Trophoblast cell (in vitro differentiated cells and primary cell): ENCODE measurements at regions not wholly inside any gene's neighbourhood (a gene's known extent, or its start where the extent isn't known, plus 50 kb on each side); places are given as distances from the start of the nearest gene placed in this dataset.

Source experiments
- DNase-seq, 2 donors: peaks; one replicate each; pipeline ENCODE4 v3.0.0-alpha.2; 2016
- H2AFZ ChIP-seq: 2 replicates; pipeline ENCODE4 v1.6.1; 2013; ENCODE audit warnings: low read length, moderate library complexity, mild to moderate bottlenecking; ENCODE audit not compliant: insufficient read depth, poor library complexity
- H2AK5ac ChIP-seq: 2 replicates; pipeline ENCODE4 v1.6.1; 2013; ENCODE audit warnings: mild to moderate bottlenecking, low read length
- H2BK120ac ChIP-seq: 2 replicates; pipeline ENCODE4 v1.6.1; 2013; ENCODE audit warnings: low read length, mild to moderate bottlenecking, moderate library complexity; ENCODE audit not compliant: insufficient read depth, poor library complexity
- H2BK12ac ChIP-seq: 2 replicates; pipeline ENCODE4 v1.6.1; 2013; ENCODE audit warnings: mild to moderate bottlenecking, low read length, moderate library complexity
- H2BK5ac ChIP-seq: 2 replicates; pipeline ENCODE4 v1.6.1; 2013; ENCODE audit warnings: low read length, low read depth, moderate library complexity, mild to moderate bottlenecking; ENCODE audit not compliant: poor library complexity
- H3K14ac ChIP-seq: 2 replicates; pipeline ENCODE4 v1.6.1; 2013; ENCODE audit warnings: mild to moderate bottlenecking, low read length
- H3K18ac ChIP-seq: 2 replicates; pipeline ENCODE4 v1.6.1; 2013; ENCODE audit warnings: mild to moderate bottlenecking, low read length
- H3K23ac ChIP-seq: 2 replicates; pipeline ENCODE4 v1.6.1; 2013; ENCODE audit warnings: low read length
- H3K27ac ChIP-seq: 2 replicates; pipeline ENCODE4 v1.5.1; 2013; ENCODE audit warnings: low read depth, mild to moderate bottlenecking, inconsistent platforms, low read length, moderate library complexity
- H3K27me3 ChIP-seq: 2 replicates; pipeline ENCODE4 v1.6.1; 2013; ENCODE audit warnings: inconsistent platforms, mild to moderate bottlenecking, low read length, moderate library complexity; ENCODE audit not compliant: insufficient read depth
- H3K36me3 ChIP-seq, 2 experiments: 1 replicate in 1 of 2; 2 replicates in 1 of 2; pipeline ENCODE4 v1.6.1; 2013; ENCODE audit warnings: low read length in 2 of 2, mild to moderate bottlenecking in 2 of 2, moderate library complexity in 1 of 2; ENCODE audit not compliant: insufficient read depth in 2 of 2, control insufficient read depth in 1 of 2
- H3K4ac ChIP-seq: 2 replicates; pipeline ENCODE4 v1.6.1; 2013; ENCODE audit warnings: low read depth, mild to moderate bottlenecking, low read length, moderate library complexity
- H3K4me1 ChIP-seq, 2 experiments: 1 replicate in 1 of 2; 2 replicates in 1 of 2; pipeline ENCODE4 v1.6.1; 2013; ENCODE audit warnings: low read length in 2 of 2, mild to moderate bottlenecking in 2 of 2, moderate library complexity in 1 of 2; ENCODE audit not compliant: insufficient read depth in 2 of 2, control insufficient read depth in 1 of 2
- H3K4me2 ChIP-seq: 2 replicates; pipeline ENCODE4 v1.6.1; 2013; ENCODE audit warnings: inconsistent platforms, mild to moderate bottlenecking, low read length, moderate library complexity
- H3K4me3 ChIP-seq: 2 replicates; pipeline ENCODE4 v1.5.1; 2013; ENCODE audit warnings: mild to moderate bottlenecking, low read depth, low read length, inconsistent platforms
- H3K79me1 ChIP-seq: one replicate; pipeline ENCODE4 v1.6.1; 2013; ENCODE audit warnings: low read length
- H3K79me2 ChIP-seq: 2 replicates; pipeline ENCODE4 v1.6.1; 2013; ENCODE audit warnings: low read length, mild to moderate bottlenecking; ENCODE audit not compliant: control insufficient read depth, insufficient read depth, poor library complexity
- H3K9ac ChIP-seq: 2 replicates; pipeline ENCODE4 v1.6.1; 2013; ENCODE audit warnings: mild to moderate bottlenecking, low read length
- H3K9me3 ChIP-seq: 2 replicates; pipeline ENCODE4 v1.6.1; 2013; ENCODE audit warnings: low read depth, mild to moderate bottlenecking, control low read depth, inconsistent platforms, low read length; ENCODE audit not compliant: insufficient read depth
- H4K12ac ChIP-seq: 2 replicates; pipeline ENCODE4 v1.6.1; 2013; ENCODE audit warnings: low read depth, mild to moderate bottlenecking, low read length, moderate library complexity
- H4K8ac ChIP-seq: 2 replicates; pipeline ENCODE4 v1.6.1; 2013; ENCODE audit warnings: low read depth, mild to moderate bottlenecking, low read length, moderate library complexity
- H4K91ac ChIP-seq: one replicate; pipeline ENCODE4 v1.6.1; 2013; ENCODE audit warnings: low read depth, mild to moderate bottlenecking, low read length, moderate library complexity
- WGBS: extraction: QIAGEN DNeasy Blood & Tissue Kit; methylation state at CpG from one replicate; pipeline ENCODE4 v1.1.7; 2013; ENCODE audit warnings: missing lambda C conversion rate; ENCODE audit not compliant: insufficient read length, insufficient coverage; ENCODE audit errors: extremely low coverage; 5-methylcytosine and 5-hydroxymethylcytosine counted together

- Histone ChIP-seq H3K79me2 (no peaks in the 10 kb centered on the region), H3K14ac (no peak overlapping the region), H3K27ac (no peak overlapping the region), H4K8ac (no peak overlapping the region), H3K4me3 (no peak overlapping the region), H2BK5ac (no peak overlapping the region), H3K27me3 (no peaks in the 10 kb centered on the region), H2BK120ac (no peak overlapping the region), H3K36me3 (no peaks in the 10 kb centered on the region), H3K9me3 (no peaks in the 10 kb centered on the region), H4K12ac (no peak overlapping the region), H3K4me1 (no peaks in the 10 kb centered on the region), H3K4me2 (no peak overlapping the region), H3K18ac (no peak overlapping the region), H2BK12ac (no peak overlapping the region), H3K4ac (no peak overlapping the region), H3K9ac (no peak overlapping the region), H3K23ac (no peak overlapping the region), H3K79me1 (no peaks in the 10 kb centered on the region), H2AK5ac (no peak overlapping the region), H2AFZ (no peak overlapping the region), H4K91ac (no peak overlapping the region)
- peak; percentile 55 to 67 for DNase-seq
- WGBS: no CpG with 5 or more reads among the region's 4 CpGs
These were observed 104.2 kb downstream of the PDCL3 start for GRCh38 chr2:100666996-100667395.

GRCh38 chr2:100667801-100668200, 105.0 kb downstream of the PDCL3 start:
- DNase-seq: no peak
- Histone ChIP-seq H2BK120ac (no peak overlapping the region), H3K27ac (no peak overlapping the region), H2AK5ac (no peak overlapping the region), H2BK5ac (no peak overlapping the region), H3K14ac (no peak overlapping the region), H3K4ac (no peak overlapping the region), H3K4me3 (no peak overlapping the region), H2AFZ (no peak overlapping the region), H3K23ac (no peak overlapping the region), H3K27me3 (no peaks in the 10 kb centered on the region), H2BK12ac (no peak overlapping the region), H3K36me3 (no peaks in the 10 kb centered on the region), H3K79me1 (no peaks in the 10 kb centered on the region), H4K8ac (no peak overlapping the region), H3K18ac (no peak overlapping the region), H3K4me1 (no peaks in the 10 kb centered on the region), H3K4me2 (no peak overlapping the region), H3K79me2 (no peaks in the 10 kb centered on the region), H3K9me3 (no peaks in the 10 kb centered on the region), H3K9ac (peak overlapping the region; percentile 48), H4K12ac (no peak overlapping the region), H4K91ac (no peak overlapping the region)
- WGBS: no CpG with 5 or more reads among the region's 7 CpGs

- H2AFZ ChIP-seq: no peak overlapping the region
- H3K79me1 ChIP-seq: no peaks in the 10 kb centered on the region
- no CpG with 5 or more reads among the region's 5 CpGs for WGBS
- H3K79me2 ChIP-seq: no peaks in the 10 kb centered on the region
- H2BK5ac ChIP-seq: no peak overlapping the region
- no peak overlapping the region for H3K14ac ChIP-seq
- no peak overlapping the region for H3K4ac ChIP-seq
- no peak overlapping the region for H3K27ac ChIP-seq
- H4K12ac ChIP-seq: no peak overlapping the region
- no peak overlapping the region for H3K4me2 ChIP-seq
- H3K4me3 ChIP-seq: no peak overlapping the region
- H3K18ac ChIP-seq: no peak overlapping the region
- no peaks in the 10 kb centered on the region for H3K9me3 ChIP-seq
- no peaks in the 10 kb centered on the region for H3K27me3 ChIP-seq
- no peak for DNase-seq
- no peak overlapping the region for H2BK120ac ChIP-seq
- no peak overlapping the region for H4K91ac ChIP-seq
- no peak overlapping the region for H2BK12ac ChIP-seq
- no peak overlapping the region for H4K8ac ChIP-seq
- no peaks in the 10 kb centered on the region for H3K36me3 ChIP-seq
- H2AK5ac ChIP-seq: no peak overlapping the region
- H3K9ac ChIP-seq: no peak overlapping the region
- H3K23ac ChIP-seq: no peak overlapping the region
- H3K4me1 ChIP-seq: no peaks in the 10 kb centered on the region
These were observed 107.4 kb downstream of the PDCL3 start for GRCh38 chr2:100670232-100670631.

- Histone ChIP-seq H2BK5ac (no peak overlapping the region), H4K91ac (no peak overlapping the region), H3K79me1 (no peaks in the 10 kb centered on the region), H3K4me2 (no peak overlapping the region), H3K4me3 (no peak overlapping the region), H4K12ac (no peak overlapping the region), H2BK12ac (no peak overlapping the region), H2AK5ac (no peak overlapping the region), H3K27ac (no peak overlapping the region), H3K9me3 (no peaks in the 10 kb centered on the region), H3K4ac (no peak overlapping the region), H3K23ac (no peak overlapping the region), H4K8ac (no peak overlapping the region), H3K4me1 (no peaks in the 10 kb centered on the region), H3K14ac (no peak overlapping the region), H3K9ac (no peak overlapping the region), H2AFZ (no peak overlapping the region), H3K79me2 (no peaks in the 10 kb centered on the region), H3K18ac (no peak overlapping the region), H3K27me3 (no peaks in the 10 kb centered on the region), H3K36me3 (no peaks in the 10 kb centered on the region), H2BK120ac (no peak overlapping the region)
- no CpG with 5 or more reads among the region's 8 CpGs for WGBS
- DNase-seq: no peak
These were observed 110.3 kb downstream of the PDCL3 start for GRCh38 chr2:100673115-100673514.
